Adrenal gland (tissue), 5 donors: ENCODE measurements at regions not wholly inside any gene's neighbourhood (a gene's known extent, or its start where the extent isn't known, plus 50 kb on each side); places are given as distances from the start of the nearest gene placed in this dataset.

ENCODE experiments used
- CTCF ChIP-seq, 6 experiments: fragments of 450-650 bp in 4 of 6; fragments of 200-600 bp in 2 of 6; sonication (generic) in 1 of 6; IDR thresholded peaks; 1 replicate in 5 of 6; 2 replicates in 1 of 6; pipeline versions ENCODE4 v1.5.1 to v1.8.0; 2016 to 2021; ENCODE audit warnings: antibody characterized with exemption in 6 of 6, mild to moderate bottlenecking in 2 of 6, moderate library complexity in 1 of 6
- POLR2A ChIP-seq, 2 donors: fragments of 450-650 bp; IDR thresholded peaks; one replicate each; pipeline ENCODE4 v1.6.1; 2017; ENCODE audit warnings: antibody characterized with exemption in 2 of 2, mild to moderate bottlenecking in 2 of 2, moderate library complexity in 1 of 2
- donor health status: DM: no; HTN: no; CAD: no.

- TF ChIP-seq CTCF (IDR thresholded peaks at IDR 0.05): no peak
- no peak for TF ChIP-seq POLR2A (IDR thresholded peaks at IDR 0.05)
Observed at GRCh38 chr1:193927550-193927949, 741.1 kb upstream of the B3GALT2 start.
